ENCODE measurements at regions not wholly inside any gene's neighbourhood (a gene's known extent, or its start where the extent isn't known, plus 50 kb on each side); places are given as distances from the start of the nearest gene placed in this dataset.

DNA sequence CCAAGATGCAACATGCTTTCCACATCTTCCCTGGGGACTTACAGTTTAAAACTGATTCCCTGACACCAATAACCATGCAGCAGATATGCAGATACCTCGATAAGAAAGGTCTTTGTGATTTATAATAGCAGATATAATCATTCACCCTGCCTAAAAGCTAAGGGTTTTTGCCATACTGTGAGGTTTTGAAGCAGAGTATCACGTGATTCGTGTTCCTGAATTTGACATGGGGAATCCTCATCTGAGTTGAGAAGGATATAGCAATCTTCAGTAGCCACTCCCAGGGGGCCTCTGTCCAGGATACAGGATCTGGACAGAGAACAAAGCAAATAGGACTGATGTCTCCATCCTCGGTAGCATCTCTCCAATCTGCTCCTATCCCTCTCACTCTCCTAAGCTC is 79.1 kb upstream of the SDK2 start:
- Mint-ChIP-seq H3K36me3 (ENCODE audit: low read depth) (no peaks in the 10 kb centered on the region), H3K9me3 (ENCODE audit: low read depth) (no peaks in the 10 kb centered on the region), H3K27ac (no peak overlapping the region), H3K4me3 (no peak overlapping the region), H3K4me1 (peaks cover 47% of the 10 kb centered on the region), H3K27me3 (no peaks in the 10 kb centered on the region)
- intact Hi-C loops (cut with DNase I, micrococcal nuclease) = loop anchor here in 1 of 2 experiments (2.0 kb wide), 1 partner anchor 233 kb away; no protein-coding TSS in a partner anchor
- POLR2A ChIA-PET = no interaction called here
- DNase-seq (no peak), ATAC-seq (no peak)
- CTCF ChIA-PET = interaction anchor here (0.8 kb wide), 1 partner anchor 424 kb away, joined by 4 read pairs; no protein-coding TSS in a partner anchor

DNA sequence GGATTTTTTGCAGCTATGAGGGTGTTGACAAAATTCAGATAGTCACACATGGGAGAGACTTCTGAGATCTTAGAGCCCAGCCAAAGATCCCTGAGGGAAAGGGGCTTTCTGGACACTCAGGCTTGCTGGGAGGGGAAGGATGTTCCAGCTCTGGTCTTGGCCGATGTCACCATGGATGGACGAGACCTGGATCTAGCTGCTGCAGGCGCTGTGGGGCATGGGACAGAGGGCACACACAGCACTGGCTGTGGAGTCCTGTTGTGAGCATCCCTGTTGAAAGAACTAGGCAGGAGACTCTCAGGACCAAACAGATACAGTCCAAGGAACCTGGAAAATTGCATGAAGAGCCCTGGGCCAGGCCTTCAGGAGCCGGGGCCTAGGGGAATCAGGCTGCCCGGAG is 80.1 kb upstream of the SDK2 start:
- ATAC-seq = no peak
- ChIA-PET POLR2A (no interaction called here), CTCF (interaction anchor here (1.0 kb wide), 1 partner anchor 41 kb away, joined by 3 read pairs; no protein-coding TSS in a partner anchor)
- Mint-ChIP-seq H3K4me1 (peaks cover 43% of the 10 kb centered on the region), H3K36me3 (ENCODE audit: low read depth) (no peaks in the 10 kb centered on the region), H3K27ac (no peak overlapping the region), H3K9me3 (ENCODE audit: low read depth) (no peaks in the 10 kb centered on the region), H3K4me3 (no peak overlapping the region), H3K27me3 (no peaks in the 10 kb centered on the region)
- intact Hi-C loops (cut with DNase I, micrococcal nuclease) = no loop called here
- no peak for DNase-seq

DNA sequence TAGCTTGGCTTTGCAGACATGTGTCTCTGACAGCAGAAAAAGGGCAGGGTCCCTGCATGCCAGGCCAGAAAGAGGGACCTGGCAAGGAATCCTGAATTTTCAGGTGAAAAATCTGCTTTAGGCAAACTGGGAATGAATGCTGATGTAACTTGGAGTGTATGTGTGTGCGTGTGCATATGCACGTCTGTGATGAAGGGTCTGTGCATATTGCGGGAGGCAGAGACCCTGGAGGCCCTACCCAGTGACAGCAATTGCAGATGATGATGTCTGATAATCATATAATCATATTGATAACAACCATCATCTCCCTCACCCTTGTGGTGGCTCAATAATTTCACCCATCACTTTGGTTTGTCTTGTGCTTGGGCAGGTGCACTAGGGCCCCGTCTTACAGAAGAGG is 80.7 kb upstream of the SDK2 start:
- Mint-ChIP-seq H3K36me3 (ENCODE audit: low read depth) (no peaks in the 10 kb centered on the region), H3K27me3 (no peaks in the 10 kb centered on the region), H3K9me3 (ENCODE audit: low read depth) (no peaks in the 10 kb centered on the region), H3K27ac (no peak overlapping the region), H3K4me1 (peaks cover 38% of the 10 kb centered on the region), H3K4me3 (no peak overlapping the region)
- POLR2A ChIA-PET = no interaction called here
- intact Hi-C loops (cut with DNase I, micrococcal nuclease) = no loop called here
- DNase-seq (no peak), ATAC-seq (no peak)
- CTCF ChIA-PET = no interaction called here

DNA sequence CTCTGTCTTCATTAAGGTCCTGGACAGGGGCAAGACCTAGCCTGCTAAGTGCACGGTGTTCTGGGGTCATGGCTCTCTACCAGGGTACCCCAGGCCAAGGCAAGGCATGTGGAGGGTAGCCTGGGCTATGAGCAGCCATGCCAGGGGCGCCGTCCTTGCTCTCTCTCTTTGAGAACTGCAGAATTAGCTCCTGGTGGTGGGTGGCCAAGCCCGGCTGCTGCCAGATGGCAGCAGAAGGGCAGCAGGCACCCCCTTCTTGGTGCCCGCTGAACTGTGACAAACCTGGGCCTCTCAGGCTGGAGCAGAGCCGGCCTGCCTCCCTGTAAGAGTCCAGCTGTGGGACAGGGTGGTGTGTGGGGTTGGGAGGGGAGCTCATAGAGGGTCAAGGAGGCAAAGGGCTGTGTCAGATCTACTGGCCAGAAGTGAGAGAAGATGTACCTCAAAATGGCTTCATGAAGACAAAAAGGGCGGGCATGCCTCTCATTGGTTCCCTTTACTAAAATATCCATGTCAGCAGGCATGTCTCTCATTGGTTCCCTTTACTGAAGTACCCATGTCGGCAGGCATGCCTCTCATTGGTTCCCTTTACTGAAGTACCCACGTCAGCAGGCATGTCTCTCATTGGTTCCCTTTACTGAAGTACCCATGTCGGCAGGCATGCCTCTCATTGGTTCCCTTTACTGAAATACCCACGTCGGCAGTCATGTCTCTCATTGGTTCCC is 81.7 kb upstream of the SDK2 start:
- H3K27ac Mint-ChIP-seq = no peak overlapping the region
- intact Hi-C loops (cut with DNase I, micrococcal nuclease) = no loop called here
- no peaks in the 10 kb centered on the region for H3K36me3 Mint-ChIP-seq (ENCODE audit: low read depth)
- no peaks in the 10 kb centered on the region for H3K27me3 Mint-ChIP-seq
- H3K9me3 Mint-ChIP-seq (ENCODE audit: low read depth) = peaks cover 3% of the 10 kb centered on the region
- DNase-seq = no peak
- CTCF ChIA-PET = no interaction called here
- no peak overlapping the region for H3K4me3 Mint-ChIP-seq
- H3K4me1 Mint-ChIP-seq = peaks cover 29% of the 10 kb centered on the region
- ATAC-seq = no peak
- POLR2A ChIA-PET = no interaction called here

DNA sequence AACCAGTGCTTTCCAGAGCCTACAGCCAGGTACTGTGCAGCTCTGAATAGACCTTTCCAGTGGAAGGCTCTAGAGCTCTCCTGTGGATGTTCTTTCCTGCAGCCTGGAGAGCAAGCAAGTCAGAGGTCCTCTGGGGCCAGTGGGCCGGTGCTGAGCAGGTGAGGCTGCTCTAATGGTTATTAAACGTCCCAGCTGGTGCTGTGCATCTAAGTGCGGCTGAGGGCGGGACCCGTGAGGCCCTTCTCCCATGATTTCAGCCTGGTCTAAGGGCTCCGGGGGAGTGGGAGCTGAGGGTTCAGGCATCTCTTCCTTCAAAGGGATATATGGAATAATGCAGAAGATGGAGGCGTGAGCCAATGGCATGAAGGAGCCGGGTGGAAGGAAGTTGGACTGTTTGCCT is 83.7 kb upstream of the SDK2 start:
- intact Hi-C loops (cut with DNase I, micrococcal nuclease) = no loop called here
- DNase-seq (no peak), ATAC-seq (no peak)
- CTCF ChIA-PET = interaction anchor here (0.8 to 2.0 kb wide), 2 partner anchors 18 to 77 kb away, joined by 3 to 6 read pairs; no protein-coding TSS in a partner anchor
- peaks cover 14% of the 10 kb centered on the region for H3K4me1 Mint-ChIP-seq
- POLR2A ChIA-PET = no interaction called here
- no peaks in the 10 kb centered on the region for H3K36me3 Mint-ChIP-seq (ENCODE audit: low read depth)
- H3K9me3 Mint-ChIP-seq (ENCODE audit: low read depth) = peaks cover 9% of the 10 kb centered on the region
- H3K27me3 Mint-ChIP-seq = no peaks in the 10 kb centered on the region
- no peak overlapping the region for H3K27ac Mint-ChIP-seq
- H3K4me3 Mint-ChIP-seq = no peak overlapping the region

DNA sequence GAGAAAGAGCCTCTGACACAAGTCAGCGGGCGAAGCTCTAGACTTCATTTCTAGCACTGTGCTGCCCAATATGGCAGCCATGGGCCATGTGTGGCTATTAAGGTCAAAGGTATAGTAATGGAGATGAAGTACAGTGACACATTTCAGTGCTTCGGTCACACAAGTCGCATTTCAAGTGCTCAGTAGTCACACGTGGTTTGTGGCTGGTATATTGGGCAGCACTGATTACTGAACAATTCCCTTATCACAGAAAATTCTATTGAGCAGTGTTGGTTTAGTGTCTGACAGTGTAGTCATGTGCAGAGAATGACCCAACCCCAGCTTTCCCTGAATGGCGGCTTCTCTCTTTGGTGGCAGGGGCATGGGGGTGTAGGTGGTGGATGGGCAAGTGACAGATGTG is 84.9 kb upstream of the SDK2 start:
- H3K4me3 Mint-ChIP-seq = no peak overlapping the region
- ChIA-PET POLR2A (no interaction called here), CTCF (interaction anchor here (0.7 to 2.0 kb wide), 3 partner anchors 11 to 300 kb away, joined by 3 to 6 read pairs (median 4); no protein-coding TSS in a partner anchor)
- no peaks in the 10 kb centered on the region for H3K36me3 Mint-ChIP-seq (ENCODE audit: low read depth)
- no peak overlapping the region for H3K27ac Mint-ChIP-seq
- H3K9me3 Mint-ChIP-seq (ENCODE audit: low read depth) = peaks cover 9% of the 10 kb centered on the region
- no peak for ATAC-seq
- DNase-seq = no peak
- intact Hi-C loops (cut with DNase I, micrococcal nuclease) = no loop called here
- H3K4me1 Mint-ChIP-seq = peaks cover 4% of the 10 kb centered on the region
- H3K27me3 Mint-ChIP-seq = no peaks in the 10 kb centered on the region

DNA sequence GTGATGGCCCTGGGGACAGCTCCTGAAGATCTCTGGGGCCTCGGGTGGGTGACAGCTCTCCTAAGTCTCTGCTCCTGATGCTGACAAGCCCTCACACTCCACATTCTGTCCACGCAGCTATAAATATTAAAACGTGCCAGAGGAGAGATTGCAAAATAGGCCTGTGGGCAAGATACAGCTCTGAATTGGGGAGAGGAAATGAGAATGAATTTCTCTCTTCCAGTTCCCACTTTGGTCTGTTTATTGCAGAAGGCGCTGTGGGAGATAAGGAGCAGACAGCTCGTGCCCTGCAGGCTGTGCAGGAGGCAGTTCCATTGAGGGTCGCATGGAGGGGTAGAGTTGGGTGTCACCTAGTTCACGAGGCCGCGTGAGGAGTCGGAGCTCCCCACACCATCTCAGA is 87.5 kb upstream of the SDK2 start:
- Mint-ChIP-seq H3K4me3 (no peak overlapping the region), H3K27me3 (no peaks in the 10 kb centered on the region), H3K27ac (no peak overlapping the region), H3K9me3 (ENCODE audit: low read depth) (peaks cover 9% of the 10 kb centered on the region), H3K4me1 (no peaks in the 10 kb centered on the region), H3K36me3 (ENCODE audit: low read depth) (no peaks in the 10 kb centered on the region)
- no peak for DNase-seq
- CTCF ChIA-PET = no interaction called here
- ATAC-seq = no peak
- POLR2A ChIA-PET = no interaction called here
- intact Hi-C loops (cut with DNase I, micrococcal nuclease) = no loop called here

DNA sequence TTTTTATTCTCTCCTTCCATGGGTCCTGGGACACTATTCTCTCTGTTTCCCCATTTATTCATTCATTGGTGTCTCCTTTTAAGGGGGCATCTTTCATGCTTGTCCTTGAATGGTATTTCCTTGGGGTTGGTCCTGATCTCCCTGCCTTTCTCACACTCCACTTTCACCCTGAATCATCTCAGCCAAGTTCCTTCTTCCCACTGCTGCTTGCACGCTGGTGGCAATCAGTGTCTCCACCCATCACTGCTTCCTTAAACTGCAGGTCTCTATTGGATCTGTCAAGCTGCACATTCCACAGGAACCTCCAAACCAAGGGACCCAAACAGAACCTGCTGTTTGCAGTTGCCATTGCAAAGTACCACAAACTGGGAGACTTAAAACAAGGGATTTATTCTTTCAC is 89.3 kb upstream of the SDK2 start:
- CTCF ChIA-PET = no interaction called here
- no peak for DNase-seq
- POLR2A ChIA-PET = no interaction called here
- H3K4me1 Mint-ChIP-seq = no peaks in the 10 kb centered on the region
- no peak for ATAC-seq
- H3K9me3 Mint-ChIP-seq (ENCODE audit: low read depth) = peaks cover 9% of the 10 kb centered on the region
- H3K27ac Mint-ChIP-seq = no peak overlapping the region
- intact Hi-C loops (cut with DNase I, micrococcal nuclease) = no loop called here
- H3K36me3 Mint-ChIP-seq (ENCODE audit: low read depth) = no peaks in the 10 kb centered on the region
- H3K4me3 Mint-ChIP-seq = no peak overlapping the region
- no peaks in the 10 kb centered on the region for H3K27me3 Mint-ChIP-seq

DNA sequence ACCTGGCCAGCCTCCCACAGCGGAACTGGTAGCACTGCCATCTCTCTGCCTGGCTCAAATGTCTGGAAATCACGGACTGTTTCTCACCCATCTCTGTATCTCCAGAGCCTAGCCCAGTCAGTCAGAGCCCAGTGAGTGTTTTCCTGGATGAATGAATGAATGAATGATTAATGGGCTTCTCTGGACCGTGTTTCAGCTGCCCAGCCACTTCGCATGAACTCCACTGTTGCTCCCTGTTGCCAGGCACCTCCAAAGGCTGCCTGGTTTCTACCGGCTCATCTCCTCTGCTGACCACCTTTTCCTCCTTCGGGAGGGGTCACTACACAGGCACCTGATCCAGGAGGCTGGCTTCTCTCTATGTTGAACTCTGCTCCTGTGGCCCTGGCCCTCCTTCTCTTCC is 91.0 kb upstream of the SDK2 start:
- peaks cover 5% of the 10 kb centered on the region for H3K4me1 Mint-ChIP-seq
- ATAC-seq (no peak), DNase-seq (no peak)
- no peak overlapping the region for H3K4me3 Mint-ChIP-seq
- no peaks in the 10 kb centered on the region for H3K36me3 Mint-ChIP-seq (ENCODE audit: low read depth)
- ChIA-PET POLR2A (no interaction called here), CTCF (no interaction called here)
- no peaks in the 10 kb centered on the region for H3K27me3 Mint-ChIP-seq
- H3K9me3 Mint-ChIP-seq (ENCODE audit: low read depth) = peaks cover 9% of the 10 kb centered on the region
- H3K27ac Mint-ChIP-seq = no peak overlapping the region
- intact Hi-C loops (cut with DNase I, micrococcal nuclease) = no loop called here

DNA sequence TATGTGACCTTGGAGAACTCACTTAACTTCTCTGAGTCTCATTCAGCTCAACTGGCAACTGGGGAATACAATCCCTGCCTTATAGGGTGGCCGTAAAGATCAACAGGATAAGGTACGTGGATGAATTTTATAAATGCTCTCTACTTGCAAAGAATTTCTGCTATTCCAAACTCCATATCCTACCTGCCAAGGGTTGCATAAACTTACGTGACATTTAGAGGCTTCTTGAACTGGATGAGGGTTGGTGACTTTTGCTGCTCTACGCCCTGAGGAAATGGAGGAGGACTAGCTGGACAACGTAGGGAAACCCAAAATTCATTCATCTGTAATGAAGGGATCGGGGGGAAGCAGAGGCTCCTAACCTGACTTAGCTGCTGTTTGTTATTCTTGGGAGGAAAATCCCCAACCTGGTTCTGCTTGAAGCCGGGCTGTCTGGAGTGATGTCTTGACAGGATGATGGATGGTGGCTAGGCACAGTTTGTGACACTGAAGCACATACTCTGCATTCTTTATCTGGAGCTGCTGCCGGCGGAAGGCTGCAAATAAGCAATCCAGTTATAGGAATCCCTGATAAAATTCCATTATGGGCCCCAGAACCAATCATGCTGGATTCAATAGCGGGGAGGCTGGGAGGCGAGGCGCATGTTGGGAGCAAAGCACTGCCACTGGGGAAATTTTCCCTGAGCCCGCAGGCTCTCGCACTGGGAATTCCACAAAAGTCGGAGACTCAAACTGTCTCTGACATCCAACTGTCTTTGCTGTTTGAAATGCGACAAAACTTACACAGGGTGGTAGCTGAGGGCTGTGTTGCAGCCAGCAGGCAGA is 94.7 kb upstream of the SDK2 start:
- Mint-ChIP-seq H3K4me1 (peaks cover 11% of the 10 kb centered on the region), H3K27me3 (no peaks in the 10 kb centered on the region), H3K9me3 (ENCODE audit: low read depth) (no peaks in the 10 kb centered on the region), H3K36me3 (ENCODE audit: low read depth) (no peaks in the 10 kb centered on the region), H3K4me3 (no peak overlapping the region), H3K27ac (no peak overlapping the region)
- intact Hi-C loops (cut with DNase I, micrococcal nuclease) = no loop called here
- ChIA-PET POLR2A (no interaction called here), CTCF (interaction anchor here (0.7 to 1.0 kb wide), 2 partner anchors 29 to 399 kb away, joined by 3 read pairs; no protein-coding TSS in a partner anchor)
- ATAC-seq (no peak), DNase-seq (no peak)

DNA sequence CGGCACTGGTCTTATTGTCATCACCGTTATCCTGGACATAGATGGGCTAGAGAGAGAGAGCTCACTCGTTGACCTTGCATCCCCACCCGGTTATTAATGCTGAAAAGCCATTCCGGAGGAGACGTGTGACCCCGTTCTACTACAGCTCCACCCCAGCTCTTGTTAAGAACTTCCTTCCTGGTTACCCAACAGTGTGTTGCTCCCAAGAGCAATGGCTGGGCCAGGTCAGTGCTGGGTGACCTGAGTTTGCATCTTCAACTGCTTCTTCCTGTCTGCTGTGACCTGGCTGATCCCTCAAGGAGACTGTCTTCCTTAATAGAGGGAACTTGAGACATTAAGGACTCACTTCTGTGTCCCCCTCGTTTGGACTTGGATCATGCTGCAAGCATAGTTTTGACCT is 96.1 kb upstream of the SDK2 start:
- POLR2A ChIA-PET = no interaction called here
- CTCF ChIA-PET = no interaction called here

DNA sequence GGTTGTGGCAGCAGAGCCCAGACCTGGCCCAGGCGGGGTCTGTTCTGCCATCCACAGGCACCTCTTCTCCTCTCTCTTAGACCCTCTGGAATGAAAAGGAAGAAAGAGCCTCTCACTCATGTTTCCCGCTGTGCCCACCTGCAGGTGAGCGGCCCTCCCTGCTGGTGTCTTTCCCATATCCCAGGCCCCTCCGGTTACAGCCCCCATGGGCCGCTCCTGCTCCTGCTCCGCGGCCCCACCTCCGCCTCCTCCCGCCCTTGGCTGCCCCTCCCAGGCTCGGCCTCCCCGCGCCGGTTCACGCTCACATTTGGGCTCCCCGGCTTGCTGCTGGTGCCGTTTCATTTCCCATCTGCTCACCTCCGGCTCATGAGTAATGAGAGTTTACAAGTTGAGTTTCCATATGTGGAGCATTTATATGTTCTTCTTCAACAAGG is 98.7 kb upstream of the SDK2 start:
- ChIA-PET CTCF (no interaction called here), POLR2A (interaction anchor here (0.8 kb wide), 1 partner anchor 376 kb away, joined by 6 read pairs; no protein-coding TSS in a partner anchor)
- H3K4me3 Mint-ChIP-seq = no peak overlapping the region
- DNase-seq (no peak), ATAC-seq (no peak)
- intact Hi-C loops (cut with DNase I, micrococcal nuclease) = no loop called here
- H3K27me3 Mint-ChIP-seq = no peaks in the 10 kb centered on the region
- no peaks in the 10 kb centered on the region for H3K36me3 Mint-ChIP-seq (ENCODE audit: low read depth)
- H3K9me3 Mint-ChIP-seq (ENCODE audit: low read depth) = no peaks in the 10 kb centered on the region
- H3K27ac Mint-ChIP-seq = no peak overlapping the region
- H3K4me1 Mint-ChIP-seq = peaks cover 11% of the 10 kb centered on the region

More for the DNA sequence above, 96.1 kb upstream of the SDK2 start:
- no peaks in the 10 kb centered on the region for H3K27me3 Mint-ChIP-seq
- intact Hi-C loops (cut with DNase I, micrococcal nuclease) = no loop called here
- peaks cover 11% of the 10 kb centered on the region for H3K4me1 Mint-ChIP-seq
- no peak overlapping the region for H3K27ac Mint-ChIP-seq
- DNase-seq = no peak
- no peak overlapping the region for H3K4me3 Mint-ChIP-seq
- no peaks in the 10 kb centered on the region for H3K9me3 Mint-ChIP-seq (ENCODE audit: low read depth)
- no peaks in the 10 kb centered on the region for H3K36me3 Mint-ChIP-seq (ENCODE audit: low read depth)
- no peak for ATAC-seq

All from activated CD4-positive, alpha-beta T cell treated with anti-CD3 and anti-CD28 coated beads for 36 hours (primary cell).